Fibroblast of lung (primary cell): ENCODE measurements at regions not wholly inside any gene's neighbourhood (a gene's known extent, or its start where the extent isn't known, plus 50 kb on each side); places are given as distances from the start of the nearest gene placed in this dataset.

Experiments used
- DNase-seq, 2 donors: peaks; one replicate each; pipeline versions ENCODE4 v3.0.0 to v3.0.0-alpha.2; 2010; ENCODE audit warnings: low read depth in 2 of 2
- H2AFZ ChIP-seq: 2 replicates; pipeline ENCODE4 v1.5.1; 2012; ENCODE audit warnings: low read length, control low read depth, inconsistent platforms
- H3K27ac ChIP-seq: 2 replicates; pipeline ENCODE4 v1.5.1; 2011; ENCODE audit warnings: low read length, control low read depth; ENCODE audit not compliant: insufficient read depth
- H3K27me3 ChIP-seq: 2 replicates; pipeline ENCODE4 v1.5.1; 2011; ENCODE audit warnings: mild to moderate bottlenecking, low read length; ENCODE audit not compliant: control insufficient read depth, insufficient read depth
- H3K36me3 ChIP-seq: 2 replicates; pipeline ENCODE4 v1.5.1; 2011; ENCODE audit warnings: low read length; ENCODE audit not compliant: control insufficient read depth, insufficient read depth
- H3K4me1 ChIP-seq: 2 replicates; pipeline ENCODE4 v1.5.1; 2011; ENCODE audit warnings: low read length; ENCODE audit not compliant: control insufficient read depth, insufficient read depth; ENCODE audit errors: extremely low read depth
- H3K4me2 ChIP-seq: 2 replicates; pipeline ENCODE4 v1.5.1; 2011; ENCODE audit warnings: low read length, control low read depth; ENCODE audit not compliant: insufficient read depth; ENCODE audit errors: extremely low read depth
- H3K4me3 ChIP-seq, 4 experiments: fragments of 200-600 bp in 1 of 4; sonication (generic) in 1 of 4; replicated peaks in 1 of 4; 2 replicates each; pipeline ENCODE4 v1.5.1; 2011 to 2016; ENCODE audit warnings: low read length in 4 of 4, low read depth in 3 of 4, mild to moderate bottlenecking in 3 of 4, control low read depth in 2 of 4, inconsistent platforms in 1 of 4, mixed read lengths in 1 of 4; ENCODE audit not compliant: insufficient read depth in 1 of 4; ENCODE audit errors: control extremely low read depth in 1 of 4
- H3K79me2 ChIP-seq: 2 replicates; pipeline ENCODE4 v1.5.1; 2012; ENCODE audit warnings: mild to moderate bottlenecking, low read length, inconsistent platforms; ENCODE audit not compliant: control insufficient read depth, insufficient read depth
- H3K9ac ChIP-seq: 2 replicates; pipeline ENCODE4 v1.5.1; 2011; ENCODE audit warnings: mild to moderate bottlenecking, low read length, control low read depth; ENCODE audit not compliant: insufficient read depth
- H3K9me3 ChIP-seq: 2 replicates; pipeline ENCODE4 v1.5.1; 2012; ENCODE audit warnings: low read depth, low read length; ENCODE audit not compliant: control insufficient read depth, insufficient read depth
- H4K20me1 ChIP-seq: 2 replicates; pipeline ENCODE4 v1.5.1; 2011; ENCODE audit warnings: low read length; ENCODE audit not compliant: control insufficient read depth, insufficient read depth; ENCODE audit errors: extremely low read depth
- EZH2 ChIP-seq: IDR thresholded peaks from 2 replicates; pipeline ENCODE4 v1.5.1; 2012; ENCODE audit warnings: low read length, control low read depth, mild to moderate bottlenecking; ENCODE audit errors: missing control alignments
- TF ChIP-seq, protein P1 (sequence below), 2 donors: IDR thresholded peaks in 1 of 2; conservative IDR thresholded peaks in 1 of 2; 1 replicate in 1 of 2; 2 replicates in 1 of 2; pipeline ENCODE4 v1.5.1; 2011 to 2012; ENCODE audit warnings: low read length in 2 of 2, control low read depth in 1 of 2, inconsistent platforms in 1 of 2, low read depth in 1 of 2, mild to moderate bottlenecking in 1 of 2

DNA sequence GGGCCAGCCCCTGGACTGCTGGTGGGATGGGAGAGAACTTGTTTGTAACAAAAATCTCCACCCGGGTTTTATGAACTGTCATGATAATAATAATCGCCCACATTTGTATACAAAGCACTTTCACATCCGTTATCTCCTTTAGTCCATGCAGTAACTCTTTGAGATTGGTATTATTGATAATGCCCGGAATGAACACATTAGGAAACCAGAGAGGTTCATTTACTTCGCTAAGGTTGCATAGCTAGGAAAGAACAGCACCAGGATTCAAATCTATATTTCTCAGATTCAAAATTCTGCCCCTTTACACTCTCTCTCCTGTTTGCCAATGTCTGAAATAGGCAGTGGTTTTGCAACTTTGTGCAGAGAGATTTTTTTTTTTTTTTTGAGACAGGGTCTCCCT, 131.4 kb downstream of the FOXD2 start:
- Histone ChIP-seq H3K4me3 (no peak overlapping the region), H3K4me2 (no peak overlapping the region), H3K9me3 (no peaks in the 10 kb centered on the region), H3K79me2 (no peaks in the 10 kb centered on the region), H3K27ac (no peak overlapping the region), H3K36me3 (no peaks in the 10 kb centered on the region), H3K9ac (no peak overlapping the region), H3K4me1 (peaks cover 2% of the 10 kb centered on the region), H2AFZ (no peak overlapping the region), H4K20me1 (no peaks in the 10 kb centered on the region), H3K27me3 (no peaks in the 10 kb centered on the region)
- TF ChIP-seq, protein P1, sequence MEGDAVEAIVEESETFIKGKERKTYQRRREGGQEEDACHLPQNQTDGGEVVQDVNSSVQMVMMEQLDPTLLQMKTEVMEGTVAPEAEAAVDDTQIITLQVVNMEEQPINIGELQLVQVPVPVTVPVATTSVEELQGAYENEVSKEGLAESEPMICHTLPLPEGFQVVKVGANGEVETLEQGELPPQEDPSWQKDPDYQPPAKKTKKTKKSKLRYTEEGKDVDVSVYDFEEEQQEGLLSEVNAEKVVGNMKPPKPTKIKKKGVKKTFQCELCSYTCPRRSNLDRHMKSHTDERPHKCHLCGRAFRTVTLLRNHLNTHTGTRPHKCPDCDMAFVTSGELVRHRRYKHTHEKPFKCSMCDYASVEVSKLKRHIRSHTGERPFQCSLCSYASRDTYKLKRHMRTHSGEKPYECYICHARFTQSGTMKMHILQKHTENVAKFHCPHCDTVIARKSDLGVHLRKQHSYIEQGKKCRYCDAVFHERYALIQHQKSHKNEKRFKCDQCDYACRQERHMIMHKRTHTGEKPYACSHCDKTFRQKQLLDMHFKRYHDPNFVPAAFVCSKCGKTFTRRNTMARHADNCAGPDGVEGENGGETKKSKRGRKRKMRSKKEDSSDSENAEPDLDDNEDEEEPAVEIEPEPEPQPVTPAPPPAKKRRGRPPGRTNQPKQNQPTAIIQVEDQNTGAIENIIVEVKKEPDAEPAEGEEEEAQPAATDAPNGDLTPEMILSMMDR (conservative IDR thresholded peaks at IDR 0.05 in 1 of 2, IDR thresholded peaks at IDR 0.05 in 1 of 2; ENCODE audit: low read depth in 1 of 2, low read length in 2 of 2) = no peak
- no peak for TF ChIP-seq EZH2
- DNase-seq = no peak

DNA sequence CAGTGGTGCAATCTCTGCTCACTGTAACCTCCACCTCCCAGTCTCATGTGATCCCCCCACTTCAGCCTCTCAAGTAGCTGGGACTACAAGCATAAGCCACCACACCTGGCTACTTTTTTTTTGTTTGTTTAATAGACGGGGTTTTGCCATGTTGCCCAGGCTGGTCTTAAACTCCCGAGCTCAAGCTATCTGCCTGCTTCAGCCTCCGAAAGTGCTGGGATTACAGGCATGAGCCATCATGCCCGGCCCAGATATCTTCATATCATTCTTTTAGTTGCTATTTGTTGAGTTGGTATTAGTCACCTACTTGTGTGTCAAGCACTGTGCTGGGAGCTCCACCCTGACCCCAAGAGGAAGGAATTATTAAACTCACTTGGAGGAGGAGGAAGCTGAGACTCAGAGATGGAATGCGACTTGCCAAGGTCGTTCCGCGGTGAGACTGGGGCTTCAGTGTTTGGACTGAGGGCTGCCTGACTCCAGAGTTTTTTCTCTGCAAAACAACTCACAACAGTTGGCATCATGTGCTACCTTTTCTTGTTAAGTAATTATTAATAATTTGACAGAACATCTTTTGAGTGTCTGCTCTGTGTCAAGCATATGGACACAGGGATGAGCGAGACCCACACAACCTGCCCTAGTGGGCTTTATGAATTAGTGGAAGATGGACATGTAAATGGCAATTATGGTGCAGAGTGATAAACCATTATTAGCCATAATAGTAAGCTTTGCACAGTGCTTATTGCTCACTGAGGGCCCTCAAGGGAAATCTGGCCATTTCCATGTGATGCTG, 132.0 kb downstream of the FOXD2 start:
- Histone ChIP-seq H2AFZ (no peak overlapping the region), H3K9me3 (no peaks in the 10 kb centered on the region), H3K4me3 (no peak overlapping the region), H3K27me3 (no peaks in the 10 kb centered on the region), H3K9ac (no peak overlapping the region), H3K4me2 (no peak overlapping the region), H3K36me3 (no peaks in the 10 kb centered on the region), H3K27ac (no peak overlapping the region), H3K4me1 (peaks cover 2% of the 10 kb centered on the region), H3K79me2 (no peaks in the 10 kb centered on the region), H4K20me1 (no peaks in the 10 kb centered on the region)
- TF ChIP-seq, protein P1 (conservative IDR thresholded peaks at IDR 0.05 in 1 of 2, IDR thresholded peaks at IDR 0.05 in 1 of 2; ENCODE audit: low read depth in 1 of 2, low read length in 2 of 2) = peak; percentile 48 to 52
- no peak for TF ChIP-seq EZH2
- DNase-seq = peak; percentile 73 to 97

DNA sequence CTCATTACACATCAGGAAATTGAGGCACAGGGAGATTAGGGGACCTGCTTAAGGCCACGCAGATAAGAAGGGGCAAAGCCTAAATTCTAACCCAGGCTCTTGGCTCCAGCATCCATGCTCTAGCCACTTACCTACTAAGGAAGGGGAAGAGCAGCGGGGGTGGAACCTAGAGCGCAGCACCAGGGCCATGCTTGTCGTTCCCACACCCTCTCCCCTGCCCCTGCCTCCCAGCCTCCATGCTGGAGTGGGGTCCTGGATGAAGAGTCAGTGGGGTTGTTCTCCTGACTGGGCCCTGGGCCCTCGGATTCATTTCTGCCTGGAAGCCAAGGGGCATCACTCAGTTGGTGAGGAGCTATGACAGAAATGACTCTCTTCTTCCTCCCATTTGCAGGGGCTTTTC, 133.3 kb downstream of the FOXD2 start:
- H3K4me2 ChIP-seq = no peak overlapping the region
- no peaks in the 10 kb centered on the region for H3K79me2 ChIP-seq
- no peaks in the 10 kb centered on the region for H3K9me3 ChIP-seq
- H3K9ac ChIP-seq = no peak overlapping the region
- no peak overlapping the region for H3K27ac ChIP-seq
- H3K4me3 ChIP-seq = no peak overlapping the region
- no peaks in the 10 kb centered on the region for H3K27me3 ChIP-seq
- no peaks in the 10 kb centered on the region for H3K36me3 ChIP-seq
- H2AFZ ChIP-seq = no peak overlapping the region
- DNase-seq = no peak
- peaks cover 2% of the 10 kb centered on the region for H3K4me1 ChIP-seq
- TF ChIP-seq EZH2 = no peak
- TF ChIP-seq, protein P1 (conservative IDR thresholded peaks at IDR 0.05 in 1 of 2, IDR thresholded peaks at IDR 0.05 in 1 of 2; ENCODE audit: low read depth in 1 of 2, low read length in 2 of 2) = no peak
- no peaks in the 10 kb centered on the region for H4K20me1 ChIP-seq
